Esophagus squamous epithelium (tissue), 5 donors: ENCODE measurements at regions not wholly inside any gene's neighbourhood (a gene's known extent, or its start where the extent isn't known, plus 50 kb on each side); places are given as distances from the start of the nearest gene placed in this dataset.
"Not testable (repeated sequence)": the region's sequence is repeated elsewhere in the genome, so short reads cannot be mapped to it uniquely, and the experiment has no call there.

Experiments used
- DNase-seq: peaks from one replicate; lab custom pipeline; 2025; lab: John Stamatoyannopoulos, UW
- H3K27ac ChIP-seq, 4 donors: fragments of 200-600 bp; sonication (generic); one replicate each; pipeline ENCODE4 v1.5.1; 2016 to 2019; ENCODE audit warnings: mild to moderate bottlenecking in 1 of 4
- H3K27me3 ChIP-seq, 4 donors: fragments of 200-600 bp; sonication (generic); 1 replicate in 3 of 4; 2 replicates in 1 of 4; pipeline versions ENCODE4 v1.5.1 to v1.6.0; 2017 to 2021; ENCODE audit warnings: antibody characterized with exemption in 1 of 4
- H3K36me3 ChIP-seq, 3 donors: fragments of 200-600 bp; sonication (generic); one replicate each; pipeline ENCODE4 v1.5.1; 2016 to 2019
- H3K4me1 ChIP-seq, 3 donors: fragments of 200-600 bp; sonication (generic); one replicate each; pipeline ENCODE4 v1.5.1; 2017 to 2019
- H3K4me3 ChIP-seq, 4 donors: fragments of 200-600 bp; sonication (generic); 1 replicate in 3 of 4; 2 replicates in 1 of 4; pipeline ENCODE4 v1.5.1; 2016 to 2019; ENCODE audit warnings: mild to moderate bottlenecking in 2 of 4, moderate library complexity in 1 of 4
- H3K9me3 ChIP-seq, 3 donors: fragments of 200-600 bp; sonication (generic); one replicate each; pipeline ENCODE4 v1.5.1; 2016 to 2019
- WGBS, 2 donors: methylation state at CpG; one replicate each; pipeline ENCODE4 v1.1.5; 2018; 5-methylcytosine and 5-hydroxymethylcytosine counted together
- intact Hi-C: fragments of 100-400 bp; cut with DNase I; formaldehyde crosslinking; loops from one replicate; pipeline ENCODE4 v1.15.0; 2022
- small RNA-seq, 4 donors: library from RNA; depleted of rRNA; stranded (forward); fragments of <200 nt; gene quantifications; one replicate each; pipeline ENCODE3, GENCODE V24; 2016
- donor health status: DM: yes; HTN: yes; CAD: no.

DNA sequence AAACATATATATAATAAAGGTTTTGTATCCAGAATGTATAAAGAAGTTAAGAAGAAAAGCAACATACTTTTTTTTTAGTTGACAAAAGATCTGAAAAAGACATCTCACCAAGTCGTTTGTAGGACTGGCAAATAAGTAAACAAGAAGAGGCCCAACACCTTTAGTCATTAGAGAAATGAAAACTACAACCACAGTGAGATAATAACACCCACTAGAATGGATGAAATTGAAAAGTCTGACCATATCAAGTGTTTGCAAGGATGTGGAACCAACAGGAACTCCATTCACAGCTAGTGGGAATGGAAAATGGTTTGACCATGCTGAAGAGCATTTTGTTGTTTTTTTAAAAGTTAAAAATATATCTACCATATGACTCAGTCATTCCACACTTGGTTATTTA lies 54.0 kb upstream of the PLGLB2 start:
- H3K4me3 ChIP-seq, H3K27ac ChIP-seq, H3K27me3 ChIP-seq, H3K9me3 ChIP-seq, H3K4me1 ChIP-seq, H3K36me3 ChIP-seq, DNase-seq, intact Hi-C loops: not testable (repeated sequence)
- no CpG with 5 or more reads among the region's 1 CpG for WGBS, 2 donors

DNA sequence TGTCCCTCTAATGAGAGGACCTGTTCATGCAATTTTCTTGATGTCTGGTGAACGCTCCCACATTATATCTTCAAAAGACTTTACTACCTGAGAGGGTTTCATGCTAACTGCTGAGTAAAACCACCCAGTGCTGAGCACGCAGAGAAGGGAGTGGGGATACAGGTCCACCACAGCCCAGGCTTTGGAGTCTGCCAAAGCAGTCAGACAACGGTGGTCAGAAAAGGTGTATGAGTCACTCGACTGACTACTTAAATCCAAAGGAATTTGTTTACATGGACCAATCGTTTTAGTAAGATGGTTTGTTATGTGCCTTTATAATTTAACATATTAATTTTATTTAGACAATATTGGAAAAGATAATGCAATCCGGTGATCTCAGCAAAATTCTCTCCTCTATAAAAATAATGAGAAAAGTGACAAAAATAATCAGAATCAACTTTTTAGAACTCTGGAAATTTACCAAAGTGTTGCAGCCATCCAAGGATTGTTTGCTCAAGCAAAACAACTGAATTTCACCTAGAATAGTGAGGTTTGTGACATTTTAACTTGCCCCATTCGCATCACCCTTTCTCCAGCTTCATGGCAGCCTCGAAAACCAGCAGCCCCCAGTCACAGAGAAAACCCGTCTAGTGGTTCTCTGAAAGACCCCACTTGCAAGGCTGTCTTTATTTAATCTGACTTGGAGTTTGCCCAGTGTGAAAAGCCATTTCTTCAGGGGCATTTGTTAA lies 52.1 kb upstream of the PLGLB2 start:
- H3K27me3 ChIP-seq, H3K4me1 ChIP-seq, intact Hi-C loops, H3K36me3 ChIP-seq, H3K9me3 ChIP-seq, H3K4me3 ChIP-seq, H3K27ac ChIP-seq, DNase-seq: not testable (repeated sequence)
- WGBS, 2 donors: 57 to 59% methylated on average over 5 to 6 of the region's 9 CpGs

Small RNA genes in the stretch of these regions (small RNA-seq; reads per million reads assigned to genes)
- 0 reads per million in 4 donors for gene MIR4771-1
